GM21723 (cell line): ENCODE measurements at regions not wholly inside any gene's neighbourhood (a gene's known extent, or its start where the extent isn't known, plus 50 kb on each side); places are given as distances from the start of the nearest gene placed in this dataset.
"Not testable (repeated sequence)": the region's sequence is repeated elsewhere in the genome, so short reads cannot be mapped to it uniquely, and the experiment has no call there.

Experiments used
- ATAC-seq: cut with Tn5 transposase; IDR thresholded peaks from one replicate; pipeline ENCODE4 v1.9.1; 2021; ENCODE audit warnings: mild to moderate bottlenecking, moderate library complexity; ENCODE audit not compliant: unreplicated experiment

GRCh38 chr12:73892201-73892600, 645.4 kb upstream of the ATXN7L3B start:
- ATAC-seq, result no peak

DNA sequence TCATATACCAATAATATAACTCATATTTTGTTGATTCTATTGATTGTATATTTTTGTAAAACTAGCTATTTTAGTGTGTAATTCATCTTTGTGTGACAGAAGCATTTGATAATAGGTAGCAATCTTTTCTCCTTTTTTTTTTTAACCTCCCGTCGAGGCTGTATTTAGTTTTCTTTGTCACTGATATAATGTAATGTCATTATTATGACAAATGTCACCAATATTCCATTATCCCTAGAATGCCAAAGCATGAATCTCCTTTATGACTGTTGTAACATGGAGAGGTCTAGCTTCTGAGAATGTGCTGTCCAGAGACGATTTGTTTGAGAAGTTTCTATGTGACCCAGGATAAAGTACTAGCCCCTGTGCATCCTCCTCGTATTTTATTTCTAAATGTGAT, 639.0 kb upstream of the ATXN7L3B start:
- ATAC-seq, result no peak

- ATAC-seq, result no peak
Observed at GRCh38 chr12:73902260-73902659, 635.4 kb upstream of the ATXN7L3B start.

GRCh38 chr12:73906757-73907156, 630.9 kb upstream of the ATXN7L3B start:
- no peak for ATAC-seq

DNA sequence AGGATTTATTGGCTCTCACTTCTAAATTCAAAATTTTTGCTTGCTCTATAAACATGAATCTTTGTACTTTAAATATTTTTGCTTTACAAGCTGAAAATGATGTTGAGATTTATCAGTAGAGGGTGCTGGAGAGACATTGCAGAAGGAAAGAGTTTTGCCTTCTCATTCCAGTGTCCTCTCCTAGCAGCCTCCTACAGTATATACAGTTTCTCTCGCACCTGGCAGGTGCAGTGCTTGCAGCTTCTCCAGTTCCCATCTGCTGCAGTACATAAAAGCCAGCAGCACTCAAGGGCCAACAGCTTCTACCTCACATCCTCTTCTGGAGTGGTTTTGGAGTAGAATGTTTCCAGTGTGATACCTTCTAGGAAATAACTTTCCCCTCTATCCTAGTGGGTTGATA, 601.8 kb upstream of the ATXN7L3B start:
- ATAC-seq, result no peak

GRCh38 chr12:73947326-73948026, 590.2 kb upstream of the ATXN7L3B start:
- no peak for ATAC-seq

DNA sequence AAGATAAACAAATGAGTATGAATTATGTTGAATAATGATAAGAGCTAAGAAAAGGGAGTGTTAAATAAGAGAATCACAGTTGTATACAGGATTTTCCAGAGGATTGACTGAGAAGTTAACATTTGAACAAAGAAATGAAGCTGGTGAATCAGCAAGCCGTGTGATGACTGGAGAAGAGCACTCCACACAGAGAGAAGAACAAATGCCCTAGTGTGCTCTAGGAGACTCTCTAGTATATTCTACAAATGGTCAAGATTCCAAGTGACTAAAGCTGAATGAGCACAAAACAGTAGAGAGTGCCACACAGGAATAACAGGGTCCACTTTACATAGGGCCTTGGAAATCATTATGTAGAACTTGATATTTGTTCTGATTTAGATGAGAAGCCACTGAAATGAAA, 587.1 kb upstream of the ATXN7L3B start:
- ATAC-seq, result no peak

DNA sequence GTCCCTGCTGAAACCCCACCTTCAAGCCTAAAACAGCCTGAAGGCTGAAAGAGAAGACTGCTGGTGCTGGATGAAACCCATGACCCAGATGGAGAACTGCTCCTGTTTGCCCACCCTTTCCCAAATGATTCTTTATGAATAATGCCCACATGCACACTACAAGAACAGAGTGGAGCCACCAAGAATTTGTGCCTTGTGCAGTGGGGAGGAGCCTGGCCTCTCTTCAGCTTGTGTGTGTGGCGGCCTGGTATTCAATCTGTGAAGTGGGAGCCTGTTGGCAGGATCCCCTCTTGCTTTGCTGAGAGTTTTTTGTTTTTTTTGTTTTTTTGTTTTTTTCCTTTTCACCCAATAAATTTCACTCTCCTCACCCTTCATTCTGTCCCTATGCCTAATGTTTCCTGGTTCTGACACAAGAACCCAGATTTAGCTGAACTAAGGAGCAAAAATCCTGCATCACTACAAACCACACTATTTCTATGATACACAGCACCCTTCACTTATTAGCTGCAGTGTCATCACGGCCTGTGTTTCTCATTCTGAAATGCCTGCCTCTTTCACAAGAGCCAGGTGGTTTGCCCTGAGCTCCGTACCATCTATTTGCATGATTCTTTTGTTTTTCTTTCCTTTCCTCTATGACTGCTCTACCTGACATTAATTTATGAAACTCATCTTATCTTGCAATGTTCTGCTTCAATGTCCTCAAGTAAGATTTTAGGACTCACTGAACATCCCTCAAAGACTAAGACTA, 585.5 kb upstream of the ATXN7L3B start:
- ATAC-seq, result no peak

- ATAC-seq, result no peak
Observed at GRCh38 chr12:73964641-73965040, 573.0 kb upstream of the ATXN7L3B start.

DNA sequence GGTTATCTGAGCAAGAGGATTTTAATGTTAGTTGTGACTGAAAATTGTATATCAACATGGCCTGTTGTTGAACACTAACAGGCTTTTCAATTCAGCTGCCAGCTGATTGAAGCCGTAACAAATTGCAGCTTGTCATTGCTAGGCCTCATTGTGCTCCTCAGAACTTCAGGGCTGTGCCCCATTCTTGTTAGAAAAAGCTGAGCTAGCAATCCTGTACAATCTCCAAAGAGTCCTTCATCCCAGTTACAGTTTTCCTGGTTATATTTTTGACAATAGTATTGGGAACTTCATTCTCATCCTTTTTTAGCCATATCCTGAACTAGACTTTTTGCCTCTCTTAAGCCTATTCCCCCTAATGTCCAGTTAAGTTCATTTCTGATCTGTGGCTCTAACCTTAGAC, 564.1 kb upstream of the ATXN7L3B start:
- ATAC-seq, result no peak

DNA sequence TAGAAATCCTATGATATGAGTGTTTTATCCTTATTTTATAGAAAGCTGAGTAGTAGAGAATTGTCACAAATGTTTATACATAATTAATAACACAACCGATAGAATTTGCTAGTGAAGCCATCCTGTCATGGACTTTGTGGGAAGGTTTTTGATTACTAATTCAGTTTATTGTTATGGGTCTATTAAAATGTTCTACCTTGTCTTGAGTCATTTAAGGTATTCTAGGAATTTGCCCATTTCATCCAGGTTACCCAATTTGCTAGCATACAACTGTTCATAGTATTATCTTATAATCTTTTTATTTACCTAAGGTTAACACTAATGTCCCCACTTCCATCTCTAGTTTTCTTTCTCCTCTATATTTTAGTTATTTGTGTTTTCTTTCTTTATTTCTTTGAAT, 553.1 kb upstream of the ATXN7L3B start:
- ATAC-seq, result no peak

- ATAC-seq, result no peak
Observed at GRCh38 chr12:73991138-73991537, 546.5 kb upstream of the ATXN7L3B start.

GRCh38 chr12:73998894-73999293, 538.7 kb upstream of the ATXN7L3B start:
- ATAC-seq, result no peak

GRCh38 chr12:74015118-74015517, 522.5 kb upstream of the ATXN7L3B start:
- no peak for ATAC-seq

DNA sequence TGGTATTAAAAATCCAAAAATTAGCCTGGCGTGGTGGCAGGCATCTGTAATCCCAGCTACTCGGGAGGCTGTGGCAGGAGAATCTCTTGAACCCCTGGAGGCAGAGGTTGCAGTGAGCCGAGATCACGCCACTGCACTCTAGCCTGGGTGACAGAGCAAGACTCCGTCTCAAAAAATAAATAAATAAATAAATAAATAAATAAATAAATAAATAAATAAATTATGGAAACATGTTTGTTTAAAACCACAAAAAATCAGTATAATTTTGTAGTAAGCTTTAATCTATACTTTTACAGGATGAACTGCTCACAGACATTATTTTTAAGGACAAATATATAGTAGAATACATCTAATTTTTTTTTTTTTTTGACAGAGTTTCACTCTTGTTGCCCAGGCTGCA, 521.3 kb upstream of the ATXN7L3B start:
- not testable (repeated sequence) for ATAC-seq

DNA sequence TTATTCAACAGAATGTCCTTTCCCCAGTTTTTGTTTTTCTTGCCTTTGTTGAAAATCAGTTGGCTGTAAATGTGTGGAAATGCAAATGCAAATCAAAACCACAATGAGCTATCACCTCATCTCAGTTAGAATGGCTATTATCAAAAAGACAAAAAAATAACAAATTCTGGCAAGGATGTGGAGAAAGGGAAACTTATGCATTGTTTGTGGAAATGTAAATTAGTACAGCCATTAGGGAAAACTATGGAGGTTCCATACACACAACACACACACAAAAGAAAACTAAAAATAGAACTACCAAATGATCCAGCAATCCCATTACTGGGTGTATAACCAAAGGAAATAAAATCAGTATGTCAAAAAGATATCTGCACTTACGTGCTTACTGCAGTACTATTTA, 518.8 kb upstream of the ATXN7L3B start:
- no peak for ATAC-seq

GRCh38 chr12:74021937-74022336, 515.7 kb upstream of the ATXN7L3B start:
- ATAC-seq, result peak; percentile 99

GRCh38 chr12:74031045-74031444, 506.6 kb upstream of the ATXN7L3B start:
- ATAC-seq, result no peak

- no peak for ATAC-seq
Observed at GRCh38 chr12:74033531-74033930, 504.1 kb upstream of the ATXN7L3B start.

GRCh38 chr12:74039138-74039537, 498.5 kb upstream of the ATXN7L3B start:
- ATAC-seq, result not testable (repeated sequence)

GRCh38 chr12:74043343-74043742, 494.3 kb upstream of the ATXN7L3B start:
- ATAC-seq, result no peak

GRCh38 chr12:74049348-74049747, 488.3 kb upstream of the ATXN7L3B start:
- ATAC-seq, result no peak

GRCh38 chr12:74051848-74052247, 485.8 kb upstream of the ATXN7L3B start:
- ATAC-seq, result no peak
